Stimulated activated CD8-positive, alpha-beta memory T cell treated with anti-CD3 and anti-CD28 coated beads, Interleukin-15, amount 100 ng/mL, for 4 hours (primary cell): ENCODE measurements at regions not wholly inside any gene's neighbourhood (a gene's known extent, or its start where the extent isn't known, plus 50 kb on each side); places are given as distances from the start of the nearest gene placed in this dataset.
"Not testable (repeated sequence)": the region's sequence is repeated elsewhere in the genome, so short reads cannot be mapped to it uniquely, and the experiment has no call there.

Experiments used
- DNase-seq, 2 donors: peaks; one replicate each; pipeline ENCODE4 v3.0.0-alpha.2; 2020; ENCODE audit warnings: low read depth in 2 of 2

DNA sequence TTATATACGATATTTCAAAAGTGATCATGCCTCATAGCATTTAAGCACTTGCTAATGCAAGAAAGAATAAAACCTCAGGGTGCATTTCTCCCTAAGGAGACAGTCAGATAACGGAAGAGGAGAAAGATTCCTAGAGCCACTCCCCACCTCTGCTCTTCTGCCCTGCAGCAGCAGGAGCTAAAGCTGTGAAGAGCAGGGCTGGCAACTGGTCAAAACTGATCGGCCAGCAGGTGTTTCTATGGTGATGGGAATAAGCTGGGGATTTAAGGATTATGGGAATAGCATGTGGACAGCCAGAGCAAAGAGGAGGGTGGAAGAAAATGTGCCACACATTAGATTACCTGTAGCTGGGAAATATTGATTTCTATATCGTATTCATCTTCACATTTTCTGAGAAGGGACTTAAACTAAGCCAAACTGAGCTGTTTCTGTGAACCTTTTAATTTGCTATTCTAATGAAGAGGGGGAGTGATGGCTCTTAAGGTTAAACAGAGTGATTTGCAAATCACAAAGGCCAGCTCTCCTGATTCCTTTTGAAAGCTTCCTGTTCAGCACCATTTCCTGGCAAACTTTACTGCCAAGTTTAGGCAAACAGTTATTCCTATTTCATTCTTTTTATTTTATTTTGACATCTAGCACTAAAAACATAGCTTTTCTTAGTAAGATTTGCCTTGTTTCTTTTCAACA is 268.9 kb upstream of the PFKP start:
- no peak for DNase-seq

GRCh38 chr10:2791774-2792443 is 275.4 kb upstream of the PFKP start:
- no peak for DNase-seq

DNA sequence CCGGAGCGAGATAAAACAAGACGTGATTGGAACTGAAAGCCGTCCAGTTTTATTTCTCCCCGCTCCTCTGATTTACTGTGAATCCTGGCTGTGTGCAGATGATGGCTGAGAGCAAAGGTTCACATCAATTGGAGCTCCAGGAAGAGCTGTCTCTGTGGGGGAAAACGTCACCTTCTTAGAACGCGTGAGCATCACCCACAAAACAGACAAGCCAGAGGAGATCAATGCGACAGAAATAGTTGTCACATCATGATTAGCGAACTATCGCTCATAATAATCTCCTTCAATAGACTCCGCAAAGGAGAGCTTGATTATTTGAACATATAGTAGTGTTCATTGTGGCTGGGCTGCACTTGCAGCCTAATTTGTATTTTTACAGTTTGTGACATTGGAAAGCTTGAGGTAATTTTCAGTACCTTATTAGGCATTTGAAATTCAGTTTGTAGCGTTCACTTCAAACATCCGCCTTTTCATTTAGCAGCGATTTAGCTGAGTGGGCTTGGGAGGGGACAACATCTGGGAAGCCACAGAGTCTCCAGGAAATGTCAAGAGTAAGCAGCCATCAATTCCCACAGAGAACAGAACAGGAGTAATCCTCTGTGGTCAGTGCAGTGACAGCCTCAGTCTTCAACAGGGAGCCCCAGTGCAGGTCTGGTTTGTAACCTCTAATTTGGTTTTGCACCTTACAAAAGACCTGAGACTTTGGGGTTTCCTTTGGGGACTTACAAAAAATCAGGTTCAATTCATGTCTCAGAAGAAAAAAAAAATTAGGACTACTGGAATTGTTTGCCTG is 276.8 kb upstream of the PFKP start:
- no peak for DNase-seq

GRCh38 chr10:2786251-2786650 is 281.1 kb upstream of the PFKP start:
- DNase-seq = no peak

DNA sequence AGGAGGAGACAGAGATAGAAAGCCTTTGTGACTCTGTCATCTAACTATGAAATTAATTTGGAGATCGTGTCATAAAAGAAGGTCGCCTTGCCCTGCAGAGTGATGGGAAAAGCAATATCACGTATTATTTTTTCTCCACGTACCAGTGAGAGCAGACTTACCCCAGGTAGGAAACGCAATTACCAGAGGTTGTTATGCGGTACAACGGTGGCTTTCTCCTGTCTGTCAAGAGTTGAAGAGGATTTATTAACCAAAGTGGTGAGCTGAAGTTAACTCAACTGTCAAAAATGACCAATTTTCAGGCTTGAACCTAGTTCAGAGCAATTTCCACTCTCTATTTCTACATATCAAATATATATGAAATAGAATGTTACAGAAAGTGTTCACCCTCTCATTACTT is 282.6 kb upstream of the PFKP start:
- DNase-seq = no peak

DNA sequence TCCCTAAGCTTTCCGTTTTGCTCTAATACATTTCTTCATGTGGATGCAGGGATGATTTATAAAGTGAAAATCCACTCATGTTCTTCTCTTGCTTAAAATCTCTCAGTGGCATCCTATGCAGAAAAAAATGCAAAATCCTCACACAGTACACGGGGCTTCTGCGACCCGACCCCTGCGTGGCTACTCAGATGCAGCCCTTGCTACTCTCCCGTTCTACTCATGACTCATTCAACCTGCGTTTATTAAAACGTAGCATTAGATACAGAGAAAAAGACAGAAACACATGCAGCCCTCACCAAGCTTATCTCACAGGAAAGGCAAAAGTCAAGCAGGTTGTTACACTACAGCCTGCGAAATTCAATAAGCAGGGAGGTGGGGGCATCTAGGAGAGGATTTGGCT is 284.4 kb upstream of the PFKP start:
- DNase-seq = no peak

GRCh38 chr10:2782265-2782664 is 285.1 kb upstream of the PFKP start:
- no peak for DNase-seq

- no peak for DNase-seq
Observed at GRCh38 chr10:2777666-2778355, 289.5 kb upstream of the PFKP start.

GRCh38 chr10:2772816-2773631 is 294.3 kb upstream of the PFKP start:
- no peak for DNase-seq

DNA sequence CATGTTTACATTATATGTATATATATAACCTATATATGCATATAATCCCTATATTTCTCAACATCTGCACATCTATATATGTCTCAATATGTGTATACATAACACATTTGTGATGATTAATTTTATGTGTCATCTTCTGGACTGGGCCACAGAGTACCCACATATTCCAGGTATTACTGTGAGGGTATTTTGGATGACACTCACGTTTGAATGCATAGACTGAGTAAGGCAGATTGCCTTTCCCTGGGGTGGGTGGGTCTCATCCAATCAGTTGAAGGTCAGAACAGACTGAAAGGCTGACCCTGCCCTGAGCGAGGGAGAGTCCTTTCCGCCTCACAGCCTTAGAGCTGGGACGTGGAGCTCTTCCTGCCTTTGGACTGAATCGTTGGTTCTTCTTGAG is 295.2 kb upstream of the PFKP start:
- no peak for DNase-seq

GRCh38 chr10:2767293-2767692 is 300.1 kb upstream of the PFKP start:
- DNase-seq = not testable (repeated sequence)

DNA sequence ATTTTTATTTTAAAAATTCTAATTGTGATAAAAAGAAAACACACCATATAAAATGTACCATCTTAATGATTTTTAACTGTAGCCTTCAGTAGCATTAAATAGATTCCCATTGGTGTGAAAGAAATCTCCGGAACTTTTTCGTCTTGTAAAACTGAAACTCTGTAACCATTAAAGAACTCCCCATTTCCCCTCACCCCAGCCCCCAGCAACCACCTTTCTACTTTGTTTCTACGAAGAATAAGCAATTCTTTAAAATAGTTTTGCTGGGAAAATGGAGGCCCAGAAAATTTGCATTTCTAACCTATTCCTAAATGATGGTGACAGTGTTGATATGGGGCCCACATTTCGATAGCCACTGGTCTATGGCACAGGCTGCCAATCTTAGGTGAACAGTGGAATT is 305.4 kb upstream of the PFKP start:
- DNase-seq = no peak

DNA sequence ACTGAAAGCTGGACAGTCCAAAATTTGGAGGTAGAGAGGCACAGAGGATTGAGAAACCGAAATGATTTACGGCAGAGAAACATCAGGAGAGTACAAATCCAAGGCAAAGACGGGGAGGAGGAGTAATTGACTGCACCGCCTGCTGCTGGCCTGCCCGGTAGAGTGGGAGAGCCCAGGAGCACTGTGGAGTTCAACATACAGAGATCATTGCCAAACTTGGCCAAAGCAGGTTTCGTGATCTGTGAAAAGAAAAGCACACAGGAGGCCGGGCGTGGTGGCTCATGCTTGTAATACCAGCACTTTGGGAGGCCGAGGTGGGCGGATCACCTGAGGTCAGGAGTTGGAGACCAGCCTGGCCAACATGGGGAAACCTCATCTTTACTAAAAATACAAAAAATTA is 306.0 kb upstream of the PFKP start:
- DNase-seq = no peak

- no peak for DNase-seq
Observed at GRCh38 chr10:2760736-2761135, 306.6 kb upstream of the PFKP start.

GRCh38 chr10:2759233-2759632 is 308.1 kb upstream of the PFKP start:
- no peak for DNase-seq

DNA sequence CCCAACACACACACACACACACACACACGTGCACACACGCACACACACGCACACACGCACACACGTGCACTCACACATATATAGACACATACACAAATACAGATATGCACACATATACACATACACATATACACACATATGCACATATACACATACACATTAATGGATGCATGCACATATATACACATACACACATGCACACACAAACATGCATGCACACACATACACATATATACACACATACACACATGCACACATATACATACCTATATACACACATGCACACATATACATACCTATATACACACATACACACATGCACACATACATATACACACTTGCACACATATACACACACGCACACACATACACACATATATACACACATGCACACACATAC is 312.4 kb upstream of the PFKP start:
- DNase-seq = no peak

DNA sequence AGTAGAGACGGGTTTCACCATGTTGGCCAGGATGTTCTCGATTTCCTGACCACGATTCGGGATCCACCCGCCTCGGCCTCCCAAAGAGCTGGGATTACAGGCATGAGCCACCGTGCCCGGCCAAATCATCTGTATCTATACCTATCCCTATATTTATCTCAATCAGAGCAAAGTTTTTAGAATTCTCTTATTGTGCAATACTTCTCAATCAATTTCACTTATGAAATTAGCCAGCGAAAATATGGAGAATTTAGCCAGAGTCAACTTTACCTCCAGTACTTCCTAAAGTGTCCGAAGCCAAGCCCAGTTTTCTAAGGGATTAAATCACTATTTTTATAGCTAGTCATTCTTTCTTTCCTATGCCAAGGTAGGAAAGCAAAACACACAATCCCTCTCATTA is 319.1 kb upstream of the PFKP start:
- no peak for DNase-seq

DNA sequence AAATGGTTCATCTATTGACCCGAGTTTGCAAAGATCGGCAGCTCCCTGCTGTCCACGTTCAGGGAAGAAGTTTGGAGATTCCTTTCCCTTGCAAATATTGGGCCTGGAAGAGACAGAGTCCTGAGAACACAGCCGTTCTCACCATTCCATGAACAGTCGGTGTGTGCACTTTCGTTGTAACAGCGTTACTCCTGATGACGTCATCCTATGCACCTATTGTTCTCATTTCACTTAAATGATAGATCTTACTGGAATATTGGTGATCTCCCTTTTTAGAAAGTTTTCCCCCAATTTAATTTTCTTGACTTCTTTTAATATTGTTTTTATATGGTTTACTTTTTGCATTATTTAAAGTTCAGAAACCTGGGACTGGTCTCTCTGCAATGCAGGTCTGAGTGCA is 320.7 kb upstream of the PFKP start:
- DNase-seq = no peak

DNA sequence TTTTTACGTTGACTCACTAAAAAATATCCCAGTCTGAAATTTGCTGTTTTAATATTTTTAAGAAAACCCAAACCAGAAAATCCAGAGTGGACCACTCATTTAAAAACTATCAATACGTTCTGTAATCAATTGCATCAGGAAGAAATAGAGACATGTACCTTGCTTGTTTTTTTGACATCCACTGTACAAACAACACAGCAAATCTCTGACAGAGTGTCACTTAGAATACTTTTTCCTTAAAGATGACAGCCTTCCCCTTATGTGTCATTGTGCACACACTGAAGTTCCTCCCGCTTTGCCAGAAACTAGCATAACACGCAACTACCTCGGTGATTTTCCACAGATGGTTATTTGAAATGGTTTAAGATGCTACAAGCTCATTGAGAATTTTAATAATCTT is 321.7 kb upstream of the PFKP start:
- no peak for DNase-seq

- DNase-seq = no peak
Observed at GRCh38 chr10:2744547-2745200, 322.7 kb upstream of the PFKP start.

DNA sequence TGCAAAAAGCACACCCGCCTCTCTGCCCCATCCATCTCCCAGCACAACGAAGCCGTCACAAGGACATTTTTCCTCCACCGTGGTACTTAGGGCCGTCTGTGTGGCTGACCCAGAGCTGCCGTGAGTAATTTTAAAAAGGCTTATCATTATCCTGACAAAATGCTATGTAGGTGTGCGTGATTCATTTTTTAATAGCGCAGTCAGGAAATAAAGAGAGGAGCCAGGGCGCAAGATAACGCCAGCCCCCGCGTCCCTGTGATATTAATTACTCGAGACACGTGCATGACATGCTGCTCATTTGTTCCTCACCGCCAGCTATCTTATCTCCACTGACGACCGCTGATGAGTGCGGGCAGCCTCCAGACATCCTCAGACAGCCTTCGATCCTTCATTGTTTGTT is 332.7 kb upstream of the PFKP start:
- no peak for DNase-seq
